Activated T-helper 2 cell treated with anti-CD3 and anti-CD28 coated beads, Interferon-gamma antibody, Interleukin-2, Interleukin-4, amounts not matched to agents 10 μg/mL and 5 μg/mL and 100 μg/mL, durations not matched to agents 14 hours and 24 hours and 36 hours (primary cell): ENCODE measurements at regions not wholly inside any gene's neighbourhood (a gene's known extent, or its start where the extent isn't known, plus 50 kb on each side); places are given as distances from the start of the nearest gene placed in this dataset.

Experiments
- DNase-seq: peaks from one replicate; pipeline ENCODE4 v3.0.0; 2021; ENCODE audit warnings: low spot score
- H3K27ac Mint-ChIP-seq: one replicate; pipeline ENCODE4 v1.8.0; 2021; ENCODE audit warnings: mixed read lengths
- H3K27me3 Mint-ChIP-seq: one replicate; pipeline ENCODE4 v1.8.0; 2021; ENCODE audit warnings: low read depth, mixed read lengths
- H3K36me3 Mint-ChIP-seq: one replicate; pipeline ENCODE4 v1.8.0; 2021; ENCODE audit warnings: low read depth, mixed read lengths
- H3K4me1 Mint-ChIP-seq: one replicate; pipeline ENCODE4 v1.8.0; 2021; ENCODE audit warnings: low read depth, mixed read lengths
- H3K4me3 Mint-ChIP-seq: one replicate; pipeline ENCODE4 v1.8.0; 2021; ENCODE audit warnings: low read depth, mild to moderate bottlenecking, moderate library complexity, mixed read lengths
- H3K9me3 Mint-ChIP-seq: one replicate; pipeline ENCODE4 v1.8.0; 2021; ENCODE audit warnings: mixed read lengths
- intact Hi-C: fragments of 100-400 bp; cut with micrococcal nuclease; formaldehyde crosslinking; loops from one replicate; pipeline ENCODE4 v1.15.1; 2023

GRCh38 chr12:44961887-44962286, 85.8 kb upstream of the NELL2 start:
- Mint-ChIP-seq H3K27me3 (no peaks in the 10 kb centered on the region), H3K4me3 (no peak overlapping the region), H3K36me3 (no peaks in the 10 kb centered on the region), H3K27ac (no peak overlapping the region), H3K9me3 (peaks cover 5% of the 10 kb centered on the region), H3K4me1 (no peaks in the 10 kb centered on the region)
- DNase-seq, result no peak
- intact Hi-C loops, result no loop called here

GRCh38 chr12:44960856-44961255, 84.7 kb upstream of the NELL2 start:
- Mint-ChIP-seq H3K27ac (no peak overlapping the region), H3K4me1 (no peaks in the 10 kb centered on the region), H3K4me3 (no peak overlapping the region), H3K9me3 (peaks cover 5% of the 10 kb centered on the region), H3K36me3 (no peaks in the 10 kb centered on the region), H3K27me3 (no peaks in the 10 kb centered on the region)
- DNase-seq, result no peak
- intact Hi-C loops, result no loop called here

GRCh38 chr12:44960423-44960822, 84.3 kb upstream of the NELL2 start:
- no peaks in the 10 kb centered on the region for H3K27me3 Mint-ChIP-seq
- intact Hi-C loops, result no loop called here

GRCh38 chr12:44947163-44947562, 71.0 kb upstream of the NELL2 start:
- Mint-ChIP-seq H3K27me3 (peaks cover 6% of the 10 kb centered on the region), H3K27ac (no peak overlapping the region), H3K9me3 (no peaks in the 10 kb centered on the region), H3K4me3 (no peak overlapping the region), H3K36me3 (no peaks in the 10 kb centered on the region), H3K4me1 (peaks cover 3% of the 10 kb centered on the region)
- intact Hi-C loops, result no loop called here
- DNase-seq, result no peak

More at GRCh38 chr12:44960423-44960822, 84.3 kb upstream of the NELL2 start:
- Mint-ChIP-seq H3K4me1 (no peaks in the 10 kb centered on the region), H3K9me3 (peaks cover 5% of the 10 kb centered on the region), H3K36me3 (no peaks in the 10 kb centered on the region), H3K4me3 (no peak overlapping the region), H3K27ac (no peak overlapping the region)
- no peak for DNase-seq

GRCh38 chr12:44942714-44943113, 66.6 kb upstream of the NELL2 start:
- Mint-ChIP-seq H3K4me3 (no peak overlapping the region), H3K4me1 (no peaks in the 10 kb centered on the region), H3K9me3 (no peaks in the 10 kb centered on the region), H3K27me3 (peaks cover 6% of the 10 kb centered on the region), H3K27ac (no peak overlapping the region), H3K36me3 (no peaks in the 10 kb centered on the region)
- DNase-seq, result no peak
- intact Hi-C loops, result loop anchor here (5.0 kb wide), 1 partner anchor 925 kb away; no protein-coding TSS in a partner anchor

- no peak for DNase-seq
- intact Hi-C loops, result loop anchor here (1.0 kb wide), 2 partner anchors 119 to 157 kb away; no protein-coding TSS in a partner anchor
- Mint-ChIP-seq H3K4me1 (peaks cover 1% of the 10 kb centered on the region), H3K27me3 (no peaks in the 10 kb centered on the region), H3K9me3 (no peaks in the 10 kb centered on the region), H3K4me3 (no peak overlapping the region), H3K27ac (no peak overlapping the region), H3K36me3 (no peaks in the 10 kb centered on the region)
These were observed 55.0 kb upstream of the NELL2 start for GRCh38 chr12:44930972-44931600.

GRCh38 chr12:44929236-44929885, 53.2 kb upstream of the NELL2 start:
- intact Hi-C loops, result loop anchor here (5.0 kb wide), 1 partner anchor 912 kb away; no protein-coding TSS in a partner anchor
- Mint-ChIP-seq H3K4me1 (peaks cover 1% of the 10 kb centered on the region), H3K27me3 (no peaks in the 10 kb centered on the region), H3K4me3 (no peak overlapping the region), H3K36me3 (no peaks in the 10 kb centered on the region), H3K9me3 (no peaks in the 10 kb centered on the region), H3K27ac (no peak overlapping the region)
- DNase-seq, result no peak
